Activated CD4-positive, CD25-positive, alpha-beta regulatory T cell treated with anti-CD3 and anti-CD28 coated beads, Interleukin-2, amount 50 U/mL, for 72 hours (primary cell): ENCODE measurements at regions not wholly inside any gene's neighbourhood (a gene's known extent, or its start where the extent isn't known, plus 50 kb on each side); places are given as distances from the start of the nearest gene placed in this dataset.

Experiments
- DNase-seq: peaks from one replicate; pipeline ENCODE4 v3.0.0; 2021

DNA sequence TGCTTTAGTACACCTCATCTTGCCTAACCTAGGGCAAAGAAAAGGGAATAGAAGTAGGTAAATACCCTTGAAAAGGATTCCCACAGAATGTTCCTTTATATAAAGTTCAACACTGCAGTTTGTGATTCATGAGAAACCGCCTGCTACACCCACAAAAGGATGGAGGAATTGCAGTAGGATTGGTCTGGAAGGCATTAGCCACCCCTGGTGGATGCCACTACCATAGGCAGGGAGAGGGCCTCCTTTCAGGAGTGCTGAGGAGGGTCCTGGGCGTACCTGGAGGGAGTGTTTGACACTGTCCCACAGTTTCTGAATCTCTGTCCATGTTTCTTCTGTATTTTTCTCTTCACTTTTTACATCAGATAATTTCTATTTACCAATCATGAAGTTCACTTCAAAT lies 221.8 kb upstream of the TMEM72 start:
- DNase-seq = no peak

DNA sequence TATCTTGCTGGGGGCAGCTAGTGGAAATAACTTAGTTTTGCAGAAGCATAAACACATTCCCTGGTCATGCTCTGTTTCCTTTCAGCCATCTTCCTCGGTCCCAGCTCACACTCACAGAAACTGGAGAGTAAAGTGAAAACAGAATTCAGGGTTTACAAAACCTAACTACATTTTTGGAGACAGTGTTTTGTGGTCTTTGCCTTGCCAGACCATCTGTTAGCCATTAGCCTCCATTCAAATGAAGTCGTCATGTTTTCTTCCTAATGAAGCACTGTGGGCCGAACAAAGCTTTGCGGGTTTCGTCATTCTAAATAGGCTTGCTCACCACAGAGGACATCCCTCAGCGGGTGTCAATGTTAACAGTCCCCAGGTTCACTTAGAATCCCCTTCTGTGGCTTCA lies 214.6 kb upstream of the TMEM72 start:
- no peak for DNase-seq

DNA sequence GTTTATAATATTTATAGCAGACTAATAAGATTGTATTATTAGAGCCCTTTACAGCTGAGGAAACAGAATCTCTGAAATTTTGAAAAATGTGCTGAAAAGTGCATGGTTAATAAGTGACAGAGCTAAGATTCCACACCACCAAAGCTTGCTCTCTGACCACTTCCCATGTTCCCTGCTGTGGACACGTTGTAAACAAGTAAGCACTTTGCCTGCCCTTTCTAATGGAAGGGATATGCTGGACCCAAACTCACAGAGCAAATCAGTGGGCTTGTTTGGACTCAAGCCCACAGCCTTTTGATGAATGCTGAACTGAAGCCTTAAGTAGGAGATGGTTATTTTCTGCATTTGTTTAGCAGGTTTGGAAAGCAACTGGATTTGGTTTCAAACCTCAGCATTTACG lies 214.0 kb upstream of the TMEM72 start:
- no peak for DNase-seq

DNA sequence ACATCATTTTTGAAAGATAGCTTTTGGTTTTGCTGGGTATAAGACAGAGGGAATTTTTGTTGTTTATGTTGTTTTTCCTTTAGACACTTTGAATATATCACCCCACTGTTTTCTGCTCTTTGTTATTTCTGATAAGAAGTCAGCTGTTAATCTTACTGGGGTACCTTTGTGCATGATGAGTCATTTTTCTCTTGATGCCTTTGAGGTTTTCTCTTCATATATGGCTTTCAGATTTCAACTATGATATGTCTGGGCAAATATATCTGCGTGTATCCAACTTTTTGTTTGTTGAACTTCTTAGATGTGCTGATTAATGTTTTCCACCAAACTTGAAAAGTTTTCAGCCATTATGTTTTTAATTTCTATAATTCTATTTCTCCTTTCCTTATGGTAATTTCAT lies 208.6 kb upstream of the TMEM72 start:
- DNase-seq = no peak

- no peak for DNase-seq
Measured at GRCh38 chr10:44703241-44704155, 207.6 kb upstream of the TMEM72 start.

- no peak for DNase-seq
Measured at GRCh38 chr10:44704616-44705015, 206.5 kb upstream of the TMEM72 start.

GRCh38 chr10:44706745-44707144 lies 204.4 kb upstream of the TMEM72 start:
- no peak for DNase-seq

- DNase-seq = no peak
Measured at GRCh38 chr10:44713307-44713706, 197.8 kb upstream of the TMEM72 start.

- no peak for DNase-seq
Measured at GRCh38 chr10:44714451-44714850, 196.7 kb upstream of the TMEM72 start.

GRCh38 chr10:44715136-44715535 lies 196.0 kb upstream of the TMEM72 start:
- no peak for DNase-seq

DNA sequence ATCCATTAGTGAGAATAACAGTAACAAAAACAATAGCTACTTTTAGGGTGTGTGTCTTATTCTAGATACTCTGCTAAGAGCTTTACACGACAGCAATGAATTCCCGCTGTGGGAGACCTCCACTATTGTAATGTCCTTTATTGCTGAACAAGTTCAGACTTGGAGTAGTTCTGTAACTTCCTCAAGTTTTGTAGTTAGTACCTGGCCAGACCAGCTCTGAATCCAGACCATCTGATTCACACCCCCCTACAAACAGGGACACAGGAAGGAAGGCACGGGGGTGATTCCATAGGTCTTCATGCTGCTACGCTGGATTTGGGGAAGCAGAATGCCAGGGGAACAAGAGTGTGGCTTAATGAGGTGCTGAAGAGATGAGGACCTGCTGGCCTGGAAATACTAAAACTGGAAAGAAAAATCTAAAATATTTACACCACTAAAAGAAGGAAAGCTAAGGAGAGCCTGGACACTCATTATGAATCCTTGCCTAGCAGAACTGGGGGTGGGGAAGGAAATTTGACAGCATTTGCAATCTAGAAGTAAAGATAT lies 194.6 kb upstream of the TMEM72 start:
- DNase-seq = no peak

DNA sequence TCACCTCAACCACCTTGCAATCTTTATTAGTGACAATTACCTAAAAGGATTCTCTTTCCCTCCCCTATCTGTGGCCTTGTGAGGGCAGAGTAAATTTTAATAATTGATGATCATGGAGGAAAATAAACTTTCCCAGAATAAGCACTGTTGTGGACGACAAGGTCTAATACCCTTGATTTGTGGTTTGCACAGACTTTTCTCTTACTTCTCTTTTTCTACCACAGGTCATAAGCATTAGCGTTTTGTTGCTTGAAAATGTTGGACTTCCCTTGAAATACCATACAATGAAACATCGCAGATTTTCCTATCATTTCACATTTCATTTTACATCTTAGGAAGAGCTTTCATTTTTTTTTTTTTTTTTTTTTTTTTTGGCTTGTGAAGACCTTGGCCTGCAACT lies 188.1 kb upstream of the TMEM72 start:
- DNase-seq = no peak

DNA sequence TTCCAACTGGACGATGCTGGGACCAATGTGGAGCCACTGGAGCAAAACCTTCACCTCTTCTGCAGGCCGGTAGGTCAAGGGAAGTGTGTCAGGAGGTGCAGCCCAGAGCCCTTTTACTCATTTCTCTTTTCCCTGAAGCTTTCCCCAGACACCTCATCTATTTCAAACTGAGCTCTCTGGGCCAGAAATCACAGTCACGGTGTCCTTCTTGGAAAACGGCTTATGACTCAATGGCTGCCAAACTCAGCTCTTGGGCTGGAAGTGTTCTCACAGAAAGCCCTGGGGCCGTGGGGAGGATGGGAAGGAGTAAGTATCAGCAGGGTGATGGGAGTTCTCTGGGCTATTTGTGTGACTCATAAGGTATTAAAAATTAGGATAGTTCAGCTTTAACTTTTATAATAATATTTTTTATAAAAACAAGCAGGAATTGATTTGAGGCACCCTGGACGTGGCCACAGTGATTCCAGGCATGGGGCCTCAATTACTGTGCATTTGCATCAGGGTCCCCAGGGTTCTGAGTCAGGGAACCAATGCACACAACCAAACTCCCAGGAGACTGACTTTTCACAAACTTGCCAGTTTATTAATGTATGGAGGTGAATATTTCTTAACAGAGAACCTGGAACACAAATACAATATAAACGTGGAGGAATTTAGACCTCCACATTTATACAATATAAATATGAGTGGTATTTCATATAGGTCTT lies 187.4 kb upstream of the TMEM72 start:
- no peak for DNase-seq

GRCh38 chr10:44724415-44725174 lies 186.5 kb upstream of the TMEM72 start:
- DNase-seq = no peak

GRCh38 chr10:44725404-44725803 lies 185.7 kb upstream of the TMEM72 start:
- no peak for DNase-seq

DNA sequence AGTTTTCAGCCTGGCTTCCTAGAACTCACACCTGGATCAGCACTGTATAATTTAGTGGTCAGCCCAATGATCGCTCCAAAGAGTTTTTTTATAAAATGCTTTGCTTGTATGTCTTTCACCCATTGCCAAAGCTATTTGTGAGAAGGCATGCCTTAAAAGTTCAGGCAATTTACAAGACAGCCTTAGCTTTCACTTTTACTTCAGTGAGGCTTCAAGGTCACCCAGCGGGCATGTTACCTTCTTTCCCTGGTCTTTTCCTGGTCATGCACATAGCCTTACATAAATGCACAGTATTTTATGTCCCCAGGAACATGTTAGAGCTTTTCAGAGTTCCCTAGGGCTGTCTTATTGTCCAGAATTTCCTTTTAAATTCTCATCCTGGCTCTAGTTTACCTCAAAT lies 179.9 kb upstream of the TMEM72 start:
- DNase-seq = no peak

DNA sequence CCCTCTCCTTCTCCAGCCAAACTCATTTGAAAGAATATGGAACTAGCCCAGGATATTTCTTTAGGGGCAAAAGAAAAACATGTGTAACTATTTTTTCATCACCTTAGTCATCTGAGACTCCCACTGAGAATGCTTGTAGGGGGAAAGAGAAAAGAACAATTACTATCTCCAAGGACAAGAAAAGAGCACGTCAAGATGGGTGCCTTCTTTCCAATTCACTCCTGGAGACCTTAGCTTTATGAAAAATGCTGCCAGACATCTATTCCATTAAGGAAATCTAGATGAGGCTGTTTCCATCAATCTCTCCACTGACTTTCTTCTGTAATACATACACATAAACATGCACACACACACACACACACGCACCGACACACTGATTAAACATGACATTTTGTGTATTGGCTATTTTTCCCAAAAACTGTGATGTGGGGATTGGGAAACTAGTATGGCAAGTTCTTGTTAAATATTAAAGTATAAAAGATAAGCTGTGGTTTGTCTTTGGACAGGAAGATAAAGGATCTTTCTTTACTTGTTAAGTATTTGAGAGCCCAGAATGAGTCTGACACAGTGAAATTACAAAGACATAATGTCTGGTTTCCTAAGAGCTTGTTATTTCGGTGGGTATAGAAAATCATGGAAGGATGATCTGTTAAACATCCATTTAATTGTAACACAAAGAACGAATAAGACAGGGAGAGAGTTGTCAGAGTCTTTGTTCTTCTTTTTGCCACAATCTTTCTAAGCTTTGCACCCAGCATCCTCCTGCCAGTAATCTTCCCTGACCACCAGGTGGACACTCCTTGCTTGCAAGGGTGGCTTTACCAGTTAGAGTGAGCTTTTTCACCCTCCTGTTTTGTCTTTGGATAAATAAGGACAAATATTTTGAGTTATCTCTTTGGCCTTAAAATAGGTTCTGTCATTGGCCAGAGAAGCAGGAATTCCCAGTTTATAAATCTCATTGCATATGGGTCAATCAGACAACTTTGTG lies 177.3 kb upstream of the TMEM72 start:
- no peak for DNase-seq

GRCh38 chr10:44742248-44742647 lies 168.9 kb upstream of the TMEM72 start:
- no peak for DNase-seq

- no peak for DNase-seq
Measured at GRCh38 chr10:44743535-44743934, 167.6 kb upstream of the TMEM72 start.

DNA sequence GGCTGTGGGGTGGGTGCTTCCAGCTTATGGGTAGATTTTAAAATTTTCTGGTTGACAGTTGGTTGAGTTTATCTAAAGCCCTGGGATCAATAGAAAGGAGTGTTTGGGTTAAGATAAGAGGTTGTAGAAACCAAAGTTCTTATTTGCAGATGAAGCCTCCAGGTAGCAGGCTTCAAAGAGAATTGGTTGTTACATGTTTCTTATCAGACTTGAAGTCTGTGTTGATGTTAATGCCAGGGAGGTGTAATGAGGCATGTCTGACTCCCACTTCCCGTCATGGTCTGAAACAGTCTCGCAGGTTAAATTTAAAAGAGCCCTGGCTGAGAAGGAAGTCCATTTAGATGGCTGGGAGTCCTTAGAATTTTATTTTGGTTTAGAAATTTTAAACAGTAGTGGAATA lies 165.2 kb upstream of the TMEM72 start:
- DNase-seq = no peak

- DNase-seq = no peak
Measured at GRCh38 chr10:44747593-44748172, 163.5 kb upstream of the TMEM72 start.

GRCh38 chr10:44749151-44749550 lies 162.0 kb upstream of the TMEM72 start:
- DNase-seq = no peak
